ENCODE measurements at regions not wholly inside any gene's neighbourhood (a gene's known extent, or its start where the extent isn't known, plus 50 kb on each side); places are given as distances from the start of the nearest gene placed in this dataset.

- TF ChIP-seq TAF1 (IDR thresholded peaks at IDR 0.05; ENCODE audit: low read depth) (no peak), CTCF (IDR thresholded peaks at IDR 0.05; ENCODE audit: poor library complexity, severe bottlenecking) (no peak)
- TF ChIP-seq, protein P1, sequence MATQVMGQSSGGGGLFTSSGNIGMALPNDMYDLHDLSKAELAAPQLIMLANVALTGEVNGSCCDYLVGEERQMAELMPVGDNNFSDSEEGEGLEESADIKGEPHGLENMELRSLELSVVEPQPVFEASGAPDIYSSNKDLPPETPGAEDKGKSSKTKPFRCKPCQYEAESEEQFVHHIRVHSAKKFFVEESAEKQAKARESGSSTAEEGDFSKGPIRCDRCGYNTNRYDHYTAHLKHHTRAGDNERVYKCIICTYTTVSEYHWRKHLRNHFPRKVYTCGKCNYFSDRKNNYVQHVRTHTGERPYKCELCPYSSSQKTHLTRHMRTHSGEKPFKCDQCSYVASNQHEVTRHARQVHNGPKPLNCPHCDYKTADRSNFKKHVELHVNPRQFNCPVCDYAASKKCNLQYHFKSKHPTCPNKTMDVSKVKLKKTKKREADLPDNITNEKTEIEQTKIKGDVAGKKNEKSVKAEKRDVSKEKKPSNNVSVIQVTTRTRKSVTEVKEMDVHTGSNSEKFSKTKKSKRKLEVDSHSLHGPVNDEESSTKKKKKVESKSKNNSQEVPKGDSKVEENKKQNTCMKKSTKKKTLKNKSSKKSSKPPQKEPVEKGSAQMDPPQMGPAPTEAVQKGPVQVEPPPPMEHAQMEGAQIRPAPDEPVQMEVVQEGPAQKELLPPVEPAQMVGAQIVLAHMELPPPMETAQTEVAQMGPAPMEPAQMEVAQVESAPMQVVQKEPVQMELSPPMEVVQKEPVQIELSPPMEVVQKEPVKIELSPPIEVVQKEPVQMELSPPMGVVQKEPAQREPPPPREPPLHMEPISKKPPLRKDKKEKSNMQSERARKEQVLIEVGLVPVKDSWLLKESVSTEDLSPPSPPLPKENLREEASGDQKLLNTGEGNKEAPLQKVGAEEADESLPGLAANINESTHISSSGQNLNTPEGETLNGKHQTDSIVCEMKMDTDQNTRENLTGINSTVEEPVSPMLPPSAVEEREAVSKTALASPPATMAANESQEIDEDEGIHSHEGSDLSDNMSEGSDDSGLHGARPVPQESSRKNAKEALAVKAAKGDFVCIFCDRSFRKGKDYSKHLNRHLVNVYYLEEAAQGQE (IDR thresholded peaks at IDR 0.05; ENCODE audit: borderline replicate concordance): no peak
These were observed 212.0 kb downstream of the ALG10B start for GRCh38 chr12:38528527-38528926.

All from neural cell (in vitro differentiated cells).